ENCODE measurements at regions not wholly inside any gene's neighbourhood (a gene's known extent, or its start where the extent isn't known, plus 50 kb on each side); places are given as distances from the start of the nearest gene placed in this dataset.

DNA sequence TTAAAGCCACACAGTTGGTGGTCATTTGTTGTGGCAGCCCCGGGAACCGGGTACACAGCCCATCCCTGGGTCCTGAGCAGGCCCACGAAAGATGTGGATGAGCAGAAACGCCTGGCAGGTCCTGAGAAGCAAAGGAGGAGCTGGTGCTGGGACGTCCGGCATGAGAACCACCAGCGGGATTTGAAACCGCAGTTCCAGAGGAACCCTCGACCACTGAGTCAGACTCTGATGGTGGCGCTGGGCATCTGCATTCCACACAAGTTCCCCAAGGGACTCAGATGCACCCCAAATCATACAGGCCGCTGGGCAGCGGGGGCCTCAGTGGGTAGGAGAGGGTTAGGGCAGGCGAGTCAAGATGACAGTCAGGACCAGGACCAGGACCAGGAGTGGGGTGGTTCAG is 363.0 kb downstream of the SHANK2 start:
- TF ChIP-seq CTCF (IDR thresholded peaks at IDR 0.05) = no peak

GRCh38 chr11:70891844-70892380 is 360.5 kb downstream of the SHANK2 start:
- no peak for TF ChIP-seq CTCF (IDR thresholded peaks at IDR 0.05)

DNA sequence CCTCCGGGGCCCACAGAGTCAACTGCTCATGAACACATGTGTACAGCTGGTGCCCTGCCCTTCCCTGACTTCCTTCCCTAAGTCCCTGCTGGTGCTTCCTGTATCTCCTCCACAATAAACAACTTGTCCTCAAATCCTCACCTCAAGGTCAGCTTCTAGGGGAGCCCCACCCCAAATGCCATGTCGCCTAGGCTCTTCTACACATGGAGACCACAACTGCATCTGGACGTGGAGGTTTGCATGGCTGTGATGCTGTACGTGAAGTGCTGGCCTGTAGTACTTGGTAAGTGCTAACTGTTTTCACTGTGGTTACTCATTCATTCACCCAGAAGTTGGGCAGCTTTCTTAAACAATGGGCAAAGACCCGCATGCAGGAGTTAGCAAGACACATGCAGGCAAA is 359.5 kb downstream of the SHANK2 start:
- no peak for TF ChIP-seq CTCF (IDR thresholded peaks at IDR 0.05)

DNA sequence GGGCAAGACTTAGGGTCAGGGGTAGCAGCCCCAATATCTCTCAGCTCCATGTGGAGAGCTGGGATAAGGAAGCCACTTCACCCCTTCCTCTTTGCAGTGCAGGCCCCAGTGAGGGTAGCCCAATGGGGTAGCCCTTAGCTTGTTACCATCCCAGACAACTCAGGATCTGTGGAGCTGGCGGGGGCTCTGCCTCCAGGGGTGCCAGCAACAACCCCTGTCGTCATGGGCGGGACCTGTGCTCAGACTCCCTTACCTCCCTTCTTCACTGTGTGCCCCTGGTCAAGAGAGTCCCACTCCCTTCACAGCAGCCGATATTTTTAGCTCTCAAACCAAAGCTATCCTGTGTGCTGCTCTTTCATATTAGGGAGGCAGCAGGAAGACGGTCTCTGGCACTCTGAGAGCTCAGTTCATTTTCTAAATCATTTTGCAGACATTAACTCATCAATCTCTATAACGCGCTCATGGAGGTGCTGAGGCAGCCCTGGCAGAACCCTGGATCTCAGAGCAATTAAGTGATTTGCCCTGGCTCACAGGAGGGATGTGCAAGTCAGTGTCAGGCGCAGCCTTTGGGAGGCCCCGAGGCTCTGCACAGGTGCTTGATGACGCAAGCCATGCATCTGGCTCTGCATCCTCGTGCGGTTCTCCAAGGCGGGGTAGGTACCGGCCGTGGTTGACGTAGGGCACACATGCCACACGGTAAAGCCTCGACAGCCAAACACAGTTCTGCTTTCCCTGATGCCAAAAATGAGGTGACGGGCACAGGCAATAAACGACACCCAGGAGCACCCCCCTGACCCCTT is 357.6 kb downstream of the SHANK2 start:
- TF ChIP-seq CTCF (IDR thresholded peaks at IDR 0.05) = no peak

DNA sequence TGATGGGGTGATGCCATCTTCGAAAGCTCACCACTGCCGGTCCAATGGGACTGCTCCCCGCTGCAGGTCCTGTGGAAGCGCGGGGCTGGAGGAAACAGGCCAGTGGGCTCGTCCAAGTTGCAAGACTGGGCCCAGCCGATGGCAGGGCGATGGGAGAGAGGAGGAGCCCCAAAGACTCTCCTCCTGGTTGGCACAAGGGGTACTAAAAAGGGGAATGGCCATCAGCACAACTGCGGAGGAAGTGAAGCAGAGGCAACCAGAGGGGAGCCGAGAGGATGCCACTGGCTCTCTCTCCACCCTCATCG is 357.1 kb downstream of the SHANK2 start:
- TF ChIP-seq CTCF (IDR thresholded peaks at IDR 0.05) = no peak

GRCh38 chr11:70897429-70897828 is 354.9 kb downstream of the SHANK2 start:
- TF ChIP-seq CTCF (IDR thresholded peaks at IDR 0.05) = no peak

GRCh38 chr11:70899616-70900015 is 352.8 kb downstream of the SHANK2 start:
- no peak for TF ChIP-seq CTCF (IDR thresholded peaks at IDR 0.05)

- TF ChIP-seq CTCF (IDR thresholded peaks at IDR 0.05) = no peak
These were observed 351.8 kb downstream of the SHANK2 start for GRCh38 chr11:70900540-70900939.

All from LNCAP (cell line).